ENCODE measurements at regions not wholly inside any gene's neighbourhood (a gene's known extent, or its start where the extent isn't known, plus 50 kb on each side); places are given as distances from the start of the nearest gene placed in this dataset.

- TF ChIP-seq CTCF (IDR thresholded peaks at IDR 0.05; ENCODE audit: low read depth, low read length, missing input control) (no peak), ATF3 (IDR thresholded peaks at IDR 0.05) (no peak), JUND (IDR thresholded peaks at IDR 0.05) (no peak), ZBTB33 (IDR thresholded peaks at IDR 0.05) (no peak), REST (IDR thresholded peaks at IDR 0.05) (no peak), SP1 (IDR thresholded peaks at IDR 0.05) (no peak), RAD21 (IDR thresholded peaks at IDR 0.05) (no peak), HNF4A (conservative IDR thresholded peaks at IDR 0.05) (no peak)
Measured at GRCh38 chr13:55992145-55992544, 1148.6 kb upstream of the PRR20A start.
